T-helper 2 cell treated with Interferon-gamma antibody and Interleukin-4, amounts not matched to agents 100 ng/mL and 5 ng/mL, for 36 hours (primary cell): ENCODE measurements at regions not wholly inside any gene's neighbourhood (a gene's known extent, or its start where the extent isn't known, plus 50 kb on each side); places are given as distances from the start of the nearest gene placed in this dataset.
"Not testable (repeated sequence)": the region's sequence is repeated elsewhere in the genome, so short reads cannot be mapped to it uniquely, and the experiment has no call there.

Source experiments
- intact Hi-C: fragments of 100-400 bp; cut with micrococcal nuclease; formaldehyde crosslinking; loops from one replicate; pipeline ENCODE4 v1.15.1; 2023

DNA sequence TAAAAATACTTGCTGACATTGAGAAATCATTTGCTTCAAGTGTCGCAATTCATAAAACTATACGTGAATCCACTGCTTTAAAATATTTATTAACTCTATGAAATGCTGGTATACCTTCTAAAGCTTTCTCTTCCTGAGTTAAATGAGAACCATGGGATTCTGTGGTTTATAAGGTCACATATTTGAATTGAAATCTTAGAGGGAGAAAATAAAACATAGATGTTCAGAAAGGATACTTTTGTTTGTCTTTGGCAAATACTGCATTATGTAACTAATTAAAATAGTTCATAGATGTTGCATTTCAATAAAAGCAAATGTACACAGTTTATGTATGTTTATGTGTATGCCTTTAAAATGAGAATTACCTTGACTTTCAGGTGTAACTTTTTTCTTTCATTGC, 250.1 kb downstream of the FAM170A start:
- intact Hi-C loops = no loop called here

GRCh38 chr5:119895066-119895465, 265.7 kb downstream of the FAM170A start:
- intact Hi-C loops = no loop called here

GRCh38 chr5:119896826-119897536, 267.6 kb downstream of the FAM170A start:
- intact Hi-C loops = no loop called here

DNA sequence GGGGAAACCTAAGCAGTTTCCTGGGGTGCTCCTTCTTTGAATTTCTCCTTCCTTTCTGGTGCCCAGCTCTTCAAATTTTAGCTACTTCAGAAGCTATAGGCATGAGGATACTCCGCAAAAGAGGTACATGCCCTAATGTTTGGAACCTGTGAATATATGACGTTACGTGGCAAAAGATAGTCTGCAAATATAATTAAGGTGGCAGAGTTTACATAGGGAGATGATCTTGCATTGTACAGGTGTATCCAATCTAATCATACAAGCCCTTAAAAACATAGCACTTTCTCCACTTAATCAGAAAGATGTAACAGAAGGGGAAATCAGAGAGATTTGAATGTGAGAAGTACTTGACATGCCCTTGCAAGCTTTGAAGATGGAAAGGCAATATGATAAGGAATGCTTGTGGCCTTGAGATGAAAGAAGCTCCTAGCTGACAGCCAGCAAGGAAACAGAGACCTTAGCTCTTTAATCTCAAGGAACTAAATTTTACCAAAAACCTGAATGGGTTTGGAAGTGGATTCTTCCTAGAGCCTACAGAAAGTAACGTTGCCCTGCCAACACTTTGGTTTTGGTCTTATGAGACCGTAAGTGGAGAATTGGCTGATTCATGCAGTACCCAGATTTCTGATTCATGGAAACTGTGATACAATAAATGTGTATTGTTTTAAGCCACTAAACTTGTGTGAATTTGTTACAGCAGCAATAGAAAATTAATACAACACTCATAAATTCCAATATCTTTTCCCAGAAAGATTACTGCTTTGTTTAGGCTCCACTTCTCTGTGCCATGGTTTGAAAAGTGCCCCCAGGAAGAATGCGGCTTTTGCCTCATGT, 268.4 kb downstream of the FAM170A start:
- intact Hi-C loops = no loop called here

DNA sequence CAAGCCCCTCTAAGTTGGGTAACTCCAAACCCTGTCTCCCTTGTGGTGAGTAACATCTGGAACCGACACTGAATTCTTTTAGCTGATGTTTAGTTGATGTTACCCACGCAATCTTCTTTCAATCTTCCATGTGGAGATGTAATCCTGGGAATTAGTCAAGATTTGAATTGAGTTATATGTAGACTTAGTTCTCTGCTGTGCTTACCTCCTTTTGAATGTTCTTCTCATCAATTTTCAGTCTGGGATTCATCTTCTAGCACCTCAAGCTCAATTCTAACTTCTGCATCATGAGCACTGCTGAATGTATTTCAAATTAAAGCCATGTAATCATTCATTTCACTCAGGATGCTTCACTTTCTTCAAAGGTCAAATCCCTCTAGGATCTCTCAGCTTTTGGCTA, 270.6 kb downstream of the FAM170A start:
- intact Hi-C loops = no loop called here

DNA sequence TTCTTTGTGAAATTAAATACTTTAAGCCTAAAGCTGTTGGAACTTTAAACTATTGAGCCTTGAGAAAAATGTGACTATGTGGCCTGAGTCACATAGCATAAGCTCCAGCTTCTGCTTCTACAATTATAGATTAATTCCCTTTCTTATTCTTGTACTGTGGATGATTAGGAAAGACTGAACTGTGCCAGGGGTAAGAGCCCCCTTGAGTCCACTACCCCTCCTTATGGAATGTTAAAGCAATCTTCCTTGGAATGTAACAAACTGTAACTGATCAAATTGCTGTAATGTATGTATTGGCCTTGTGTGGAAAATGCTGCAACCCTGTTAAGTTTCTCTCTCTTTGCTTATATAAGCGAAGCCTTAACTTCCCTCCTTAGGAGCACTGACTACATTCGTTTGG, 273.2 kb downstream of the FAM170A start:
- intact Hi-C loops = no loop called here

GRCh38 chr5:119913425-119913824, 284.1 kb downstream of the FAM170A start:
- intact Hi-C loops = no loop called here

DNA sequence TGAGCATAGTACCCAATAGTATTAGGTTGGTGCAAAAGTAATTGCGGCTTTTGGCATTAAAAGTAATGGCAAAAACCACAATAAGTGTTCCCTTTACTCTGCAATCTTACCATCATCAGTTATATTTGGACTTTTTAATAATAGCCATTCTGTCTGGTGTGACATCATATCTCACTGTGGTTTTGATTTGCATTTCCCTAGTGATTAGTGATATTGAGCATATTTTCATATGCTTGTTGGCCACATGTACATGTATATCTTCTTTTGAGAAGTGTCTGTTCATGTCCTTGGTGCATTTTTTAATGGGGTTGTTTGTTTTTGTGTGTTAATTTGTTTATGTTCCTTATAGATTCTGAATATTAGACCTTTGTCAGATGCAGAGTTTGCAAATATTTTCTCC, 289.9 kb downstream of the FAM170A start:
- intact Hi-C loops = no loop called here

DNA sequence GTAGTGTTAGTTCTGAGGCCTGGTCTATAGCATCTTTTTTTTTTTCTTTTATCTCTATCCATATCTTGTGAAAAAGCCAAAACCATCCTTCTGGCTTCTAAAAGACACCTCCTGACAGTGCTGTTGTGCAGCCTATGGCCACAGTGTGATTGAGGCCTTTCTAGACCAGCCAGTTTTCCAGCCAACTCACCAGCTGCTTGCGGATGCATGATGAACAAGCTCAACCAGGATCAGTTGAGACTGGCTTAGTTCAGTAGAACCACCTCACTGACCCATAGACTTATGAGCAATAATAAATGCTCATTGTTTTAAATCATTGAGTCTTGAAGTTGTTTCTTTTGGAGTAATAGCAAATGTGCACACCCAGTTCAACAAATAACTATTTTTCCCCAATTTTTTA, 296.9 kb downstream of the FAM170A start:
- intact Hi-C loops = no loop called here

GRCh38 chr5:119928974-119929373, 299.6 kb downstream of the FAM170A start:
- intact Hi-C loops = no loop called here

- intact Hi-C loops = no loop called here
These were observed 301.1 kb downstream of the FAM170A start for GRCh38 chr5:119930490-119930889.

- intact Hi-C loops = no loop called here
These were observed 313.8 kb downstream of the FAM170A start for GRCh38 chr5:119943148-119943547.

- intact Hi-C loops = no loop called here
These were observed 316.3 kb downstream of the FAM170A start for GRCh38 chr5:119945691-119946090.

GRCh38 chr5:119948162-119948561, 318.8 kb downstream of the FAM170A start:
- intact Hi-C loops = no loop called here

DNA sequence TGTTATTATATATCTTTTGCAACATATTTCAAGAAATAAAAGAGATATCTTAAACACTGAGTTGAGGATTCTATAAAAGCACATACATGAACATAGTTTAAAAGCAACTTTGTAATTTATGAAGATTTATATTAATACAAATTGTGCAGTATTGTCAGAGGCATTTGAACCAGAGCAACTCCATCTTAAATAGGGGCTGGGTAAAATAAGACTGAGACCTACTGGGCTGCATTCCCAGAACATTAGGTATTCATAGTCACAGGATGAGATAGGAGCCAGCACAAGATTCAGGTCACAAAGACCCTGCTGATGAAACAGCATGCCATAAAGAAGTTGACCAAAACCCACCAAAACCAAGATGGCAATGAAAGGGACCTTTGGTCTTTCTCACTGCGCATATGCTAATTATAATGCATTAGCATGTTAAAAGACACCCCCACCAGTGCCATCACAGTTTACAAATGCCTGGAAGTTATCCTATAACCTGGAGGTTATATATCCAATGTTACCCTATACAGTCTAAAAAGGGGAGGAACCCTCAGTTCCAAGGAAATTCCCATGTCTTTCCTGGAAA, 320.2 kb downstream of the FAM170A start:
- intact Hi-C loops = no loop called here

GRCh38 chr5:119951330-119951934, 322.1 kb downstream of the FAM170A start:
- intact Hi-C loops = no loop called here

DNA sequence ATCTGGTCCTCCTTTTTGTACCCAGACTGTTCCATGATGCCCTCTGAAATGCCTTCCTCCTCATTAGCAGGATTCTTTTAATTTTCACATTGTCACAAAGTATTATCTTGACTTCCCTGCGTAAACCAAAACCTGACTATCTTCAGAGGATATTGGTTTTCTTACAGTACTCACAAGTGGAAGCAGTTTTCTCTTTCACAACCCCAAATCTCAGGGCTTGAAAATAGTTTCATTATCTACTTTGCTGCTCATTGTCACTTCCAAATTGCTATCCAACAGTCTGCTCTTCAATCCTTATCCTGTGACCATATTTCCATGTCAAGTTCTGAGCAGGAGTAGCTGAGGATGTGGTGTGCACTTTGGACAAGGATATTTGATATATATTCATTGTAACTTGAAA, 324.1 kb downstream of the FAM170A start:
- intact Hi-C loops = no loop called here

DNA sequence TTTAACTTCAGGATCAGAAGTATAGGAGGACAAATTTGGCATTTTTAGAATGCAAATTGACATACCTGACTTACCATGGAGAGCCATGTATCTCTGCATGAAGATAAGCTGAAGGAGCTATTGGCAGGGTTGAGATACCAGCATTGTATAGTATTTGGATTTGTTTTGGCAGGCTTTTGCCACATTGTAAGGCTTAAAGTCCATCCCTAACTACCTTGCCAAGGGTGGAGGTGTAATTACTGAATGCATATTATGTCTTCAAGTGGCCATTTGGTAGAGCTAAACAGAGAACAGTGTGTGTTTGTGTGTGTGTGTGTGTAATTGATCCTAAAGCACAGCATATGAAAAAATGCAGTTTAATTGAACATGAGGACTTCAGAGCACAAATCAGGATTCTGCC, 324.7 kb downstream of the FAM170A start:
- intact Hi-C loops = no loop called here

DNA sequence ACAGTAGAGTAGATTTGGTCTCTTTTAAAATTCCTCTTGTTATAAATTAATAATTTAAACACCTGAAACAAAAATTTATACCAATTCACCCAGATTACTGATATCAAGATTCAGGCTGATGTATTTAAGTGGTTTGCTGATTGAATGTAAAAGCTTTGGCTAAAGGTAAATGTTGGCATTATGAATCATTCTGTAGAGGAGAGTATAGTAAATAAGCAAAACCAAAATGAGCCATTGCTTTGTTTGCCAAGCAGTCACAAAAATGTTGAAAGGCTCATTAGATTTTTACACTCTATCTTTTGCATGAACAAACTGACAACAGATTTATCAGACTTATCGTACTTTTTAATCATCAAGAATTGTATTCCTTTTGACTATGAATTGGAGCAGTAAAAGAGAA, 332.6 kb downstream of the FAM170A start:
- intact Hi-C loops = no loop called here

GRCh38 chr5:119966028-119966427, 336.7 kb downstream of the FAM170A start:
- intact Hi-C loops = no loop called here

DNA sequence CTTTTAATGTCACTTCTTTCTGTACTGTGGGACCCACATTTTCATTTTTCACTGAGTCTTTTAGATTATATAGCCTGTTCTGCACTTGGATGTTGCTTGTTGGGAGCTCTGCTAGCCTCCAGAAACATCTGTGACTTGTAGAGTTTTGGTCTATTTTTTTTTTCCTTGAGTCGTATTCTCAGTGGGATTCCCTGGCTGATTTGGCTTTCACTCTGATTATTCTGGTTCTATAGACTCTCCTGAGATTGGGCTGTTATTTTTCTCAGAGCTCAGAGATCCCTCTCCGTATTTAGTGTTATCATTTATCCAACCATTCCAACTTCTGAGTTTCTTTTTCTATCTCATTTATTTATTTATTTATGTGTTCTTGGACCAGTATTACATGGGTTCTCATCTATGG, 339.3 kb downstream of the FAM170A start:
- intact Hi-C loops = no loop called here

DNA sequence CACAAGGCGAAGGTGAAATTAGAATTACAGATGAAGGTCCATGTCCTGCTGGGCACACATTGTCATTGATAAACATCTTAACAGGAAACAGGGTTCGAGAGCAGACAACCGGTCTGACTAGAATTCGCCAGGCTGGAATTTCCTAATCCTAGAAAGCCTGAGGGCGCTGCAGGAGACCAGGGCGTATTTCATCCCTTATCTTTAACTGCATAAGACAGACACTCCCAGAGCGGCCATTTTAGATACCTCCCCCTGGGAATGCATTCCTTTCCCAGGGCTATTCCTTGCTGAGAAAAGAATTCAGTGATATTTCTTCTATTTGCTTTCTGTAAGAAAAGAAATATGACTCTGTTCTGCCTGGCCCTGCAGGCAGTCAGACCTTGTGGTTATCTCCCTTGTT, 357.7 kb downstream of the FAM170A start:
- intact Hi-C loops = not testable (repeated sequence)
